Stimulated activated CD8-positive, alpha-beta memory T cell treated with anti-CD3 and anti-CD28 coated beads, Interleukin-12 subunit alpha, Interleukin-12 subunit beta, amount 100 ng/mL, for 1 hour (primary cell): ENCODE measurements at regions not wholly inside any gene's neighbourhood (a gene's known extent, or its start where the extent isn't known, plus 50 kb on each side); places are given as distances from the start of the nearest gene placed in this dataset.
"Not testable (repeated sequence)": the region's sequence is repeated elsewhere in the genome, so short reads cannot be mapped to it uniquely, and the experiment has no call there.

Experiments used
- DNase-seq: peaks from one replicate; pipeline ENCODE4 v3.0.0-alpha.2; 2020; ENCODE audit warnings: low read depth

DNA sequence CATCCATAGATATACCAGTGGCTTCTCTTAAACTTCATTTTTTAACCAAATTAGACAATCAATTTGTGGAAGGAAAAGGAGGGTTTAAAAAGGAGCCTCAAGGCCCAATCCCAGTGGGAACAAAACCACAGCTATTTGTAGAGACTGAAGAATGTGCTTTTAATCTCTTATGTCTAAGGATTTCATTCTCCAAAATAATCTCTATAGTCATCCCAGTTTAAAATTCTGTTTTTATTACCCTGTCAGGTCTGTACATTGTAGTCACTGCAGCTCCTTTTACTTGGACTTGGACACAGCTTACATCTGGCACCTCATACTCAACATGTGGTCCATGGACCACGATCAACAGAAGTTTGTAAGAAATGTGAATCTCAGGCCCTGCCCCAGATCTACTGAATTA, 152.1 kb upstream of the STMND1 start:
- DNase-seq: no peak

DNA sequence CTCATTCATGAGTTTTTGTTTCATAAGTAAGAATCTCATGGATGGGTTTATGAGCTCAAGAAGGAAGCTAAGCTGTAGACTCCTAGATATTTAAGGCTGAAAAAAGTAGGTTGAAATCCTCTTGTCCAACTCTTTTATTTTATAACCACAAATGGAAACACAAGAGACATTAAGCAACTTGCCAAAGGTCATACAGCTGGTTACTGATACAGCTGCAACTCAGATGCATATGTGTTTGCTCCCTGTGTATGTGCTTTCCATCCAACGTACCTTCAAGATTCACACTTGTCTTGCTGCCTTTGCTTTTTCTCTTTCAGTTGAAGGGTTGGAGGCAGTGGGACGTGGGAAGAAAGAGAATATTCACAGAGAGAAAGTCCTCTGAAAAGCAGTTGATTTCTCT, 153.5 kb upstream of the STMND1 start:
- DNase-seq: no peak

DNA sequence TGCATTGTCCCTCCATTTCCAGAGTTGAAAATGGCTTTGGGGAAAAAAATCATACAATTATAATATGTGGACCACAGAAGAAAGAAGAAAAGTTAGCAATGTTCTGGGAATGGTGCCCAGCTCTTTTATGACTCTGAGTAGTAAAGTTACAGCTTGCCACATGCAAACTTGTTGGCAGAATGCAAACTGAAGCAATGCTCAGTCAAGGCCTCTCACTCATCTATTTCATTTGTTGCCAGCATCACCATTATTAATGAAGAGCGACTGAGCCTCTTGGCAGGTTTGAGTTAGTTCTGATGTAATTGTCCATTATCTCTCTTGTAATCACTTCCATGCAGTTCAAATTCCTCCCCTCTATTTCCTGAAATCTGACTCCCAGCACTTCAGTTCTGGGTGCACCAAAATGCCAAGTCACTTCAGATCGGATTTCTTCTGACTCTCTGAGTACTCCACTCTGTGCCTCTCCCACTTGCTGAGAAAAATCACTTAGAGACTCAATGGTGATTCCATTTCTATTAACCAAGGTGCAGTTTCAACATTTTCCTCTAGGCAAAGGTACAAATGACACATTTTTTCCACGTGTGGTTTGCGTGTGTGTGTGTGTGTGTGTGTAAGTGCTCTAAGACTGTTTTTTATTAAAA, 154.4 kb upstream of the STMND1 start:
- no peak for DNase-seq

DNA sequence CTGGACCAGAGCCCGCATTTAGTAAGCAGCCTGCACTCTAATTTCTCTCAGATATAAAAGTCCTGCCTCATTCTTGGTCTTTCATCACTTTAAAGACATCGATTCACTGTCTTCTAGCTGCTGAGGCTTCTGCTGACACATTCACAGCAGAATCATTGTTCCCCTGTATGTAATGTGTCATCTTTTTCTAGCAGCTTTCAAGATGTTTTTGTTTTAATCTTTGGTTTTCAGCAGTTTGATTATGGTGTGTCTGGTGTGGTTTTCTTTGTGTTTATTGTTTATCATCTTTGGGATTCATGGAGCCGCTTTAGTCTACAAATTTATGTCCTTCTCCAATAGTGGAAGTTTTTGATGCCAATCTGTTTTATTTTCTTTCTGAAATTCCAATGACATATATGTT, 157.3 kb upstream of the STMND1 start:
- DNase-seq: no peak

DNA sequence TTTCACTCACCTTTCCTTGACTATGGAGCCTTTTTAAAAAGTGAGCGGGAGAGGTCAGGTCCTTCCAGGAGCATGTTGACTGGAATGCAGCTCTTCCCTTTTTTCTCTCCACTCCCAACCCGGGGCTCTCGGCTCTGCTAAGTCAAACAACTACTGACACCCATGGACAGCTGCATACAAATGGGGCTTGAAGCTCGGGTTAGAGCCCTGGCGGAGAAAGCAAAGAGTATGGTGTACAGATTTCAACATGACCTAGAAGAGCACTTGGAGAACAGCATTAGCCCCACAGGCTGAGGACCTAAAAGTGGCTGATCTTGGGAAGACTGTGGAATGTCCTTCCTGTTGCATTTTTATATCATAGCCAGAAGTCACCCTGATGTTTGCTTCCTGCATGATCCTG, 162.0 kb upstream of the STMND1 start:
- DNase-seq: no peak

DNA sequence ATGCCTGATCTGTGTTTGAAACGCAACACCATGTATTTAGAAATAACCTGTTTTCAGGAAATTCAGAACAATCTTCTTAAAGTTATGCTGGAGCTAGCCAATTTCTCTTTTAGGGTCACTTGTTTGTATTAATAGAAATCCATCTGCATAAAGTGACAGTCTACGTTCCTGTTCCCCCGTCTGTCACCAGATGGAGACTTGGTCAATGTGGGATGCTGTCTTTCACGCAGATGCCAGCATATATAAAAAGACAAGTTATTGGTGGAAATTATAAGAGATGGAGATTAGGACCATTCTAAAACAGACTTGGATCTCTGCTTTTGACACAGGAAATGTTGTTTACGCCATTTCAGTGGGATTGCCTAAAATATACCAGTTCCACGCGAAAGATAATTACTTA, 162.5 kb upstream of the STMND1 start:
- no peak for DNase-seq

DNA sequence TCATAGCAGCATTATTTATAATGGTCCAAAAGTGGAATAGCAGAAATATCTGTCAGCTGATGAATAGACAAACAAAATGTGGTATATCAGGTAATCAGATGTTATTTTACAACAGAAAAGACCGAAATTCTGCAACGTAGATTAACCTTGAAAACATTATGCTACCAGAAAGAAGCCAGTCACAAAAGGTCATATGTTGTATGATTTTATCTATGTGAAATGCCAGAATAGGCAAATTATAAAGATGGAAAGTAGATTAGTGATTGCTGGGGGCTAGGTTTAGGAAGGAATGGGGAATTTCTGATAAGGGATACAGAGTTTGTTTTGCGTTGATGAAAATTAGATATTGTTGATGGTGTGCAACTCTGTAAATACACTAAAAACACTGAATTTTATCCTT, 165.0 kb upstream of the STMND1 start:
- DNase-seq: no peak

DNA sequence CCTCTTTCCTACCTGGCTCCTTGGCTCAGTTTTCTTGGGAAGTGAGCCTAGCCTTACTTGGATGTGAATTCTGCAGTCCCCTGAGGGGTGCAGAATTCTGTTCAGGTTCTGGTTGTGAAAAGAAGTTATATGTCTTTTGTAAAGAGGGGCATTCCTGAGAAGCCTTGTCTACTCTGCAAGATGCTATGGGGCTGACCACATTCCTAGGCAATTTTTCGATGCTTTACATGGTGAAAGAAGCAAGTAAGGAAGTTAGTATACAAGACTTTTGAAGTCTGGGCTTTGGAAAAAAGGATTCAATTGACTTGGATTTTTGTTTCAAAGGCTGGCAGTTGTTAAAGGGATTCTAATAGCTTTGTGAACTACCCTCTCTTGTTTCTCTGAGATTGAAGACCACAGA, 167.9 kb upstream of the STMND1 start:
- no peak for DNase-seq

DNA sequence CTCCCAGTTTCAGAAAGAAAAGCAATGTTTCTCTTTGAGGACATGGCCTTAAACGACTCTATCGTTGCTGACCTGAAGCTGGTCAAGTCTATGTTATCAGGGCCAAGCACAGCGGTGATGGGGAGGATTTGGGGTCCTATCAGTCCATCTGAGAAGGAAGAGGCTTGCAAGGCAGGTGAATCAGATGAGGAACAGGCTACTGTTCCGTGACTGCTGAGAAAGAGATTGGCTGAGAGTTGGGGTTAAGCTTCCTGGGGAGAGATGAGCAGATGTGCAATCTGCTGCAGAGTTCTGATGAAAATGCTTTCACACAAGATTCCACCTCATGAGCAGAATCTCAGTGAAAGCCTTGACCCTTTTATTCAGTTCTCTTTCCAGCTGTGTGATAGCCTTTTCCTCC, 168.3 kb upstream of the STMND1 start:
- no peak for DNase-seq

DNA sequence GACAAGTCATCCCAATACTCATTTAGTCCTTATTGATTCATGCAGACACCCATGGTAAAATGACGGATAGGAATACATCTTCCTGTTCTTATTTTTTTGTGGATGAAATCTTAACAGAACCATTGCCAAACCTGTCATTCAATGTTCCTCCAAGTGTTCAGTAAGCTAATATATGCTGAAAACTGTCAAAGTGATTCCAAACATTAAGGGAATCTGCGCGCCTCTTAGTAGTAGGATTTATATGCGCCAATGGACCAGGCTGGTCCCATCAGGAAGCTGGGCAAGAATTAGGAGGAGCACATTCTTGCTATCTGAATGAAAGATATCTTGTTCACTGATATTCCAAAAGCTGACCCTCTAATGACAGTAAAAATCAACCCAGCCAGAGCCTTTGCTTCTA, 168.9 kb upstream of the STMND1 start:
- no peak for DNase-seq

DNA sequence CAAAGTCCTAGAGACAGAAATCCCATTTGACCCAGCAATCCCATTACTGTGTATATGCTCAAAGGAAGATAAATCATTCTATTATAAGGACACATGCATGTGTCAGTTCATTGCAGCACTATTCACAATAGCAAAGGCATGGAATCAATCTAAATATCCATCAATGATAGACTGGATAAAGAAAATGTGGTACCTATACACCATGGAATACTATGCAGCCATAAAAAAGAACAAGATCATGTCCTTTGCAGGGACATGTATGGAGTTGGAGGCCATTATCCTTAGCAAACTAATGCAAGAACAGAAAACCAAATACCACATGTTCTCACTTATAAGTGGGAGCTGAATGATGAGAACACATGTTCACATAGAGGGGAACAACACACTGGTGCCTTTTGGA, 169.8 kb upstream of the ATXN1 start:
- not testable (repeated sequence) for DNase-seq

DNA sequence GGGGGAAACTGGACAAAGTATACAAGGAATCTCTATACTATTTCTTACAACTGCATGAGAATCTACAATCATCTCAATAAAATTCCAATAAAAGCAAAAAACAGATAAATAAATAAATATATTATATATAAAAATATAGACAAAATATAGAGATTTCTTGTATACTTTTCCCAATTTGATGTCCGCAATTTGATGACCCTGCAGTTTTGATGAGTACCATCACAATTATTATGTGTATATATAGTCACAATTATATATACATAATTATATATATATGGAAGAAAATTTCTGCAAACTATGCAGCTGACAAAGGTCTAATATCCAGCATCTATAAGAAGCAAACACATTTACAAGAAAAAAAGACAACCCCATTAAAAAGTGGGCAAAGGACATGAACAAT, 169.2 kb upstream of the ATXN1 start:
- DNase-seq: no peak

DNA sequence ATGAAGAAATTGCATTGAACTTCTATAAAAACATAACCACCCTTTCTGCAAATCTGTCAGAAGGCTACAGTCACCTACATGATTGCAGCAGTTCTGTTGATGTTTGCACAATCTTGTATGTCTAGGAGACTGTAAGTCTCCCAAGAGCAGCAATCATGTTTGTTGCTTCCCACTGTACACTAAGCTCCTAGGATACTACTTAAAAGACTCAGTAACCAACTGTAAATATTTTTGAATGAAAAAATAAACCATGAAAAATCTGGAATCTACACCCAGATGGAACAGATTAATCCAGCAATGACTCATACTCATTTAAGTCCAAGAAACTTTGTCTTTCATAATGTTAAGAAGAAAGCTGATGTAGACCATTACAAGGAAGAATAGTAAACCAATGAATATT, 168.5 kb upstream of the ATXN1 start:
- no peak for DNase-seq

DNA sequence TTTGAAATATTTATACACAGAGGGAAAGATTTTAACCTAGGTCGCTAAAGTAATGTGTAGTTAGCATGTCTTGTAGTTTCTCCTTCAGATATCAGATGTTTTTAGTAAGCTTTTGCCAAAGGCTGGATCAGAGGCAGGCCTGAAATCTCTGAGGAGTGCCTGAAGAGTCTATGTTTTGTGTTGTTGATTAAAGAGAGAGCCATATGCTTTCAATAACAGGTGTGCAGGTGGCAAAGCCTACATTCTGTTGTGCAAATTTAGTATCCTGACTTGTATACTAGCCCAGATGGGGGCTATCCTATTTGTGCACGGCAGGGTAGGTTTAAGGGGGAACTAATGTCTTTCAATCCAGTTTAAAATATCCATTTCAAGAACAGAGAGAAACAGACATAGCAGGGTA, 167.1 kb upstream of the ATXN1 start:
- DNase-seq: no peak

DNA sequence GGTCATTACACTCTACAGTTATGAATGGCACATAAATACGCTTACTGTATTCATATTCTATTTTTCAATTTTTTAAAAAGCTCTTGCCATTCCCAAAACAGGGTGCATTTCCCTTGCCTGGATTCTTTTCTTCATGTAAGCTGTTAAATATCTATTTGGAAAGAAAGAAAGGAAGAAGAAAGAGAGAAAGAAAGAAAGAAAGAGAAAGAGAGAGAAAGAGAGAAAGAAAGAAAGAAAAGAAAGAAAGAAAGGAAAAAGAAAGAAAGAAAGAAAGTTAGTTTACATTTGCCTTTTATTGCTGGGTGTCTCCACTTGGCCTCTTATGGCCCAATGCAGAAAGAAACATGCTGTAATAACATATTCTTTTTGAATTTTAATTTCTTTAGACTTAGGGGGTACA, 165.9 kb upstream of the ATXN1 start:
- DNase-seq: no peak

DNA sequence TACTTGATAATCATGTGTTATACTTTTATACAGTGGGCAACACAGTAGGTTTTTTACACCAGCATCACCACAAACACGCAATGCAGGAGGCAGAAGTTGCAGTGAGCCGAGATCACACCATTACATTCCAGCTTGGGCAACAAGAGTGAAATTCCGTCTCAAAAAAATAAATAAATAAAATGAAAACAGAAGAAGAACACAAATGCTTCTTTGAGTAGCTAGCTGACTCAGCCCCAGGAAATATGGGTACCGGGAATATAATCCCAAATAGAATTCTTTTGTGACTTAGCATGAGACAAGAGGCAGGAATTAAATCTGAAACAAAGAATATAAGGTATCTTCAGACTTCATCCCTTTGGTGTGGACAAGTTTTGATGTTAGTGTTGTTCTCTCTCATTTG, 164.2 kb upstream of the ATXN1 start:
- no peak for DNase-seq

DNA sequence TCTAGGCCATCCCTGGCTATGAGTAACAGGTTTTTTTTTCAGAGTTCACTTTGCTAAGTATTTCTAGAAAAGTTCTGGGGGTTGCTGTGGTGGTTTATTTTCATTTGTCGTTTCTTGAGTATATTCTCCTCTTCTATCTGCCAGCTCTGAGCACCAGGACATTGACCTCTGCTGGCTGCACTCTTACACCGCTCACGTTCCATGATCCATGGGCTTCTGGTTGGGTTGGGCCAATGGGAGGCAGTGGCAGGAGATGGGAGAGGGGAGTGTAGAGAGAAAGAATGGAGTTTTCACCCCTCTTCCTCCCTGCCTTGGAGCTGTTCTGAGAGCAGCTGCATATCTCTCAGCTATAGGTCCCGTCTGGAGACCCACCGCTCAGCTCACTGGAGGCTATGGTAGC, 161.0 kb upstream of the ATXN1 start:
- no peak for DNase-seq

DNA sequence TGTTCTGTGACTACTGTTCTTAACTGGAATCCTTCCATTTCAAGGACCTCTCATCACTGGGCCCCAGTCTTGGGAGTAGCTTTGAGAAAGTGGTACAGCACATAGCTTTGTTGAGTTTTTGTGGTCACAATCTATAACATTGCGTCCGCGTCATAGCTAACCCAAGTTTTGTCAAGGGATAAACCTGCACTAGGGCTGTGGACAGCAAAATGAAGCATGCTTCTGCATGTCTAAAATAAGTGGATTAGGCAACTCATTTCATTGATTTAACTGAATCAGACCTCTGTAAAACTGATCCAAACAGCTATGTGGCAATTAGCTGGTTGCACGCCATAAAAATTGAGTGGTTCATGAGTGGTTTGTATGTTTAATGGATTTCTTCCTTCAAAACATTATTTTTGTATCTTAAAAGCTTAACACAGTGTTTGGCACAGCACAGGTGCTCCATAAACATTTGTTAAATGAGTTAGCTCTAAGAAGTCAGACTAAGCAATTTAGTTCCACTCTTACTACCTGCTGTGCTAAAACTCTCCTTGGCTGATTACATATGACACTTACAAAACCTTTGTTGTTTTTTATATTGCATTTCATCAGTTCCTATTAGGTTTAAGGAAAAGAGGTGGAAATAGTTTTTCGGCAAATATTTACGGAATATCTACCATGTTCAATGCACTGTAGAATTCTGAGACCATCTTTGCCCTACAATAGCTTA, 160.3 kb upstream of the ATXN1 start:
- no peak for DNase-seq

DNA sequence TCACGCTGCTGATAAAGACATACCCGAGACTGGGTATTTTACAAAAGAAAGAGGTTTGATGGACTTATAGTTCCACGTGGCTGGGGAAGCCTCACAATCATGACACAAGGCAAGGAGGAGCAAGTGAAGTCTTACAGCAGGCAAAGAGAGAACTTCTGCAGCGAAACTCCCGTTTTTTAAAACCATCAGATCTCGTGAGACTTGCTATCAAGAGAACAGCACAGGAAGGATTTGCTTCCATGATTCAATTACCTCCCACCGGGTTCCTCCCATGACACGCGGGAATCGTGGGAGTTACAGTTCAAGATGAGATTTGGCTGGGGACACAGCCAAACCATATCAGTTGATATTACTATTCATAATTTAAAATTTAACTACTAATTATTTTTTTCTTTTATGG, 157.3 kb upstream of the ATXN1 start:
- no peak for DNase-seq

DNA sequence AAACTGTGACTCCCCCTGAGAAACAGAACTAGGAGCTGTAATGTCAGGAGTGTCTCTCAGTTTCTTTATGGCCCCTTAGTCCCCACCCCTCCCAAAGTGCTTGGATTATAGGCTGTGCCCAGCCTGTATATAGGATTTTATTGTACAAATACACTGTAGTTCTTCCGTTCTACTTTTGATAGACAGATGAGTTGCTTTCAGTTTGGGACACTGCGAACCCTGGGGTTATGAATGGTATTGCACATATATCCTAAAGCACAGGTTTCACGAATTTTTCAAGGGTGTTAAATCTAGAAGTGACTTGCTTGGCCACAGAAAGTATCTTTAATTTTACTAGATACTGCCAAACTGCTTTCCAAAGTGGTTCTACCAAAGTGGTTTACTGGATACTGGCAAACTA, 152.9 kb upstream of the ATXN1 start:
- no peak for DNase-seq

DNA sequence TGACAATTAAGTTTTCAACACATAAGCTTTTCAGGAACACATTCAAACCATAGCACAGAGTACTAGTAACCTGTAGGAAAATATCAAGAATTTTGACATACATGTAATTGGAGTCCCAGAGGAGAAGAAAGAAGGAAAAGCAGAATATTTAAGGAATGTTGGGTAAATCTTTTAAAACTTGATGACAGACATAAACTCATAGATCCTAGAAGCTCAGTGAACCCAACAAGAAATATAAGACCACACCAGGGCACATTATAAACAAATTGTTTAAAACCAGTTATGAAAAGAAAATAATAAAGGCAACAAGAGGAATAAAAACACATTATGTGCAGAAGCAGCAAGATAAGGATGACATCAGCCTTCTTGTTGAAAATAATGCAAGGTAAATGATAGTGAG, 151.5 kb upstream of the ATXN1 start:
- no peak for DNase-seq

DNA sequence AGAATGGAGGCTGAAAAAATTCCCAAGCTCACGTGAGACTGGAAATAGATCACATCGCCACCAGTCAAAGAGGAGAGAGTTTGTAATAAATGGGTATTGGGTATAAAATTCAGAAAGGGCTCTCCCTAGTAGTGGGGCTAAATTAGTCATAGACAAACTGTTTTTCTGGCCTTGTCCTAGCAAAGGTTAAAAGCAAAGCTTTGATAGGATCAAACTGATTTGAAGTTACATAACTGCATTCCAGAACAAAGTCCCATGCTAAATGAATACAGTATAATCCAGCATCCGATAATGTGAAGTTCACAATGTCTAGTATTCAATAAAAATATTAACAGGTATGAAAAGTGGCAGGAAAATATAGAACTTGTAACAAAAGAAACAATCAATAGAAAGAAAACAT, 149.8 kb upstream of the ATXN1 start:
- no peak for DNase-seq

DNA sequence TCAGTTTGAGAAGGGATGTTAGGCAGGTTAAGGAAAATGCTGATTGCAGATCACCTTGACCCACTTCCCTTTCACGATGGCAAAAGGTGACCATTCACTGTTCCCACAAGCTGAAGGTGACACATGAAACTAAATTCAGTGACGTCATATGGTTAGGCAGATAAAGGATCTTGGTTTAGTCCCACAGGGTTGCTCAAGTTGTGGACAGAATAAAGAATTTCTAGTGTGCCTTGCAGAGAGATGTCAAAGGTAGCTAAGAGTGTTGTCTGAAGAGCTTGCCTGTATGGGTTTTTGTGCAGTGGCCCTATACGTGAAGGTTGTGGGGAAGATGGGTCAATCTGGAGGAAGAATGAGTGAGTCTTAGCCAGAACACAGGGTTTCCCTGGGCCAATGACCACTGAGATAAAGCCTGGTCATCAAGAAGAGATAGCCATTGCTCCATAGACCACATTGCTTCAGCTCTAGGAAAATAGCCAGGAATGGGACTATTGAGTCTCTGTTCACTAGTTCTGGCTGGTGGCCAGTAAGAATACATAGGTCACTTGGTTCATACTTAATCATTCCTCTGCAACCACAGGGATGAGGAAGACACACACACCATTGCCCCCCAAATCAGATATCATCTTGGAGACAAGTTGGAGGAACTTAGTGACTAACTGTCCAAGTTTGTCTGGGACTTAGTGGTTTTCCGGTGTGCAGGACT, 148.5 kb upstream of the ATXN1 start:
- DNase-seq: no peak

DNA sequence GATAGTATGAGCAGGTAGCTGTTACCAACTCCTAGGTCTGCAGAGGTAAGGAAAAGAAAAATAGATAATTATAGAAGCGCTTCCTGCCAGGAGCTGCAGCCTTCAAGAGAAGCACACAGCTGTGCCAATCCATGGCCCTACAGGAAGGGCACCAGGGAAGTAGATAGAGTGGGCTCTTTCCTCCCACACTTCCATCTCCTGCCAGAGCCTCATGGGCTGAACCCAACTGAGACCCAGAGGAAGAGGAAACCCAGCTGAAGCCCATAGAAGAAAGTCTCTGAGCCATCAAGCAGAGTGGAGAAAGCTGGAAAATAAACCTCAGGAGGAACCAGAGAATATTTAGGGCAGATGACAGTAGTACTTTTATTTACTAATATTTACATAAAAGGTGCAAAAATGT, 146.7 kb upstream of the ATXN1 start:
- no peak for DNase-seq
